Lung (tissue), 11 donors: ENCODE measurements at regions not wholly inside any gene's neighbourhood (a gene's known extent, or its start where the extent isn't known, plus 50 kb on each side); places are given as distances from the start of the nearest gene placed in this dataset.
A peak's percentile ranks its signal among the peaks of the same experiment; 100 is the strongest.

Source experiments
- ATAC-seq: fragments of 200-7000 bp; cut with Tn5 transposase; one replicate; pipeline ENCODE4 v1.9.1; 2020; ENCODE audit warnings: moderate number of reproducible peaks; ENCODE audit not compliant: insufficient read depth, low FRiP score
- DNase-seq, 3 donors: peaks; one replicate each; pipeline ENCODE4 v3.0.0-alpha.2; 2013 to 2017
- H3K27ac ChIP-seq, 2 donors: one replicate each; pipeline ENCODE4 v1.5.1; 2013; ENCODE audit warnings: mild to moderate bottlenecking in 2 of 2, moderate library complexity in 2 of 2, control low read depth in 1 of 2, inconsistent platforms in 1 of 2, low read depth in 1 of 2, low read length in 1 of 2
- H3K27me3 ChIP-seq, 3 donors: one replicate each; pipeline ENCODE4 v1.5.1; 2013; ENCODE audit warnings: low read length in 2 of 3; ENCODE audit not compliant: control insufficient read depth in 3 of 3, insufficient read depth in 3 of 3
- H3K36me3 ChIP-seq, 4 donors: one replicate each; pipeline ENCODE4 v1.5.1; 2013; ENCODE audit warnings: low read length in 4 of 4, mild to moderate bottlenecking in 1 of 4, moderate library complexity in 1 of 4; ENCODE audit not compliant: control insufficient read depth in 4 of 4, insufficient read depth in 4 of 4
- H3K4me1 ChIP-seq, 5 donors: one replicate each; pipeline ENCODE4 v1.5.1; 2013; ENCODE audit warnings: low read length in 5 of 5, mild to moderate bottlenecking in 2 of 5, moderate library complexity in 1 of 5; ENCODE audit not compliant: control insufficient read depth in 5 of 5, insufficient read depth in 5 of 5
- H3K4me3 ChIP-seq: one replicate; pipeline ENCODE4 v1.5.1; 2013; ENCODE audit warnings: mild to moderate bottlenecking, control low read depth, moderate library complexity
- H3K9ac ChIP-seq, 2 donors: one replicate each; pipeline ENCODE4 v1.5.1; 2013; ENCODE audit warnings: low read length in 2 of 2, control low read depth in 1 of 2; ENCODE audit not compliant: insufficient read depth in 1 of 2
- H3K9me3 ChIP-seq, 4 donors: one replicate each; pipeline ENCODE4 v1.5.1; 2013; ENCODE audit warnings: low read length in 3 of 4, mild to moderate bottlenecking in 1 of 4, moderate library complexity in 1 of 4; ENCODE audit not compliant: control insufficient read depth in 4 of 4, insufficient read depth in 3 of 4
- CTCF ChIP-seq: IDR thresholded peaks from 2 replicates; pipeline ENCODE4 v1.5.1; 2012; ENCODE audit warnings: mild to moderate bottlenecking; ENCODE audit errors: control extremely low read depth, extremely low read depth
- WGBS, 2 donors: extraction: QIAGEN DNeasy Blood & Tissue Kit; methylation state at CpG; one replicate each; pipeline ENCODE4 v1.1.7; 2013; 5-methylcytosine and 5-hydroxymethylcytosine counted together
- donor health status: control.
- donor health status: control.
- donor health status: Bipolar disorder and iron deficiency.
- donor health status: healthy.
- donor health status: DM: yes; HTN: yes; CAD: no.

GRCh38 chr20:47854687-47855212 is 69.5 kb upstream of the SULF2 start:
- 74 to 76% methylated on average over 10 of the region's 10 CpGs for WGBS, 2 donors
- no peaks in the 10 kb centered on the region for H3K4me1 ChIP-seq
- peak in 1 of 3 donors; percentile 21 for DNase-seq

GRCh38 chr20:47851774-47852173 is 66.5 kb upstream of the SULF2 start:
- TF ChIP-seq CTCF, result no peak
- no peak for DNase-seq
- peaks cover 0 to 4% (median 0%) of the 10 kb centered on the region in 5 donors for H3K4me1 ChIP-seq

More at GRCh38 chr20:47854687-47855212, 69.5 kb upstream of the SULF2 start:
- H3K36me3 ChIP-seq, result no peaks in the 10 kb centered on the region
- no peak for TF ChIP-seq CTCF
- H3K9me3 ChIP-seq, result peaks cover 0 to 3% (median under 1%) of the 10 kb centered on the region in 4 donors
- no peak for ATAC-seq
- H3K27me3 ChIP-seq, result no peaks in the 10 kb centered on the region
- H3K27ac ChIP-seq, result no peak overlapping the region
- H3K9ac ChIP-seq, result no peak overlapping the region
- H3K4me3 ChIP-seq, result no peak overlapping the region

GRCh38 chr20:47850146-47850545 is 64.9 kb upstream of the SULF2 start:
- Histone ChIP-seq H3K27me3 (peaks cover 0 to 5% (median 0%) of the 10 kb centered on the region in 3 donors), H3K4me1 (peaks cover 0 to 4% (median 0%) of the 10 kb centered on the region in 5 donors), H3K27ac (no peak overlapping the region), H3K9ac (no peak overlapping the region), H3K4me3 (no peak overlapping the region), H3K36me3 (no peaks in the 10 kb centered on the region), H3K9me3 (peaks cover 0 to 3% (median under 1%) of the 10 kb centered on the region in 4 donors)
- no peak for TF ChIP-seq CTCF
- WGBS, 2 donors, result 71 to 76% methylated on average over 5 of the region's 5 CpGs
- ATAC-seq (no peak), DNase-seq (no peak)

More at GRCh38 chr20:47851774-47852173, 66.5 kb upstream of the SULF2 start:
- Histone ChIP-seq H3K27ac (no peak overlapping the region), H3K36me3 (no peaks in the 10 kb centered on the region), H3K27me3 (peaks cover 0 to 5% (median 0%) of the 10 kb centered on the region in 3 donors), H3K9ac (no peak overlapping the region), H3K4me3 (no peak overlapping the region), H3K9me3 (peaks cover 0 to 3% (median under 1%) of the 10 kb centered on the region in 4 donors)
- no peak for ATAC-seq
- 89 to 94% methylated on average over 7 of the region's 7 CpGs for WGBS, 2 donors

DNA sequence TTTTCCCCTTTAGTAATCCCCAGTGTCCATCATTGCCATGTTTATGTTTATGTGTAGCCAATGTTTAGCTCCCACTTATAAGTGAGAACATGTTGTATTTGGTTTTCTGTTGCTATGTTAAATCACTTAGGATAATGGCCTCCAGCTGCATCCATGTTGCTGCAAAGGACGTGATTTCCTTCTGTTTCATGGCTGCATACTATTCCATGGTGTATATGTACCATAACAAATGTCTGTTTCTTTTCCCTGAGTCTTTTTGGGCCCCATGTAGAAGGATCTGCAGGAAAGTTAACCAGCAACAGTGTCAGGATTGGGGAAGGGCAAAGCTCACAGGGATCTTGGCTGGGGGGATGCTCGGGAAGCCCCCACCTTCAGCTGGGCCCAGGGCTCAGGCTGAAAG is 64.3 kb upstream of the SULF2 start:
- no peak for DNase-seq
- Histone ChIP-seq H3K36me3 (no peaks in the 10 kb centered on the region), H3K9ac (no peak overlapping the region), H3K9me3 (no peaks in the 10 kb centered on the region), H3K27me3 (peaks cover 0 to 5% (median 0%) of the 10 kb centered on the region in 3 donors), H3K27ac (no peak overlapping the region), H3K4me3 (no peak overlapping the region), H3K4me1 (peaks cover 0 to 4% (median 0%) of the 10 kb centered on the region in 5 donors)
- WGBS, 2 donors, result 75 to 77% methylated on average over 2 of the region's 2 CpGs
- TF ChIP-seq CTCF, result no peak
- no peak for ATAC-seq
